ENCODE measurements at regions not wholly inside any gene's neighbourhood (a gene's known extent, or its start where the extent isn't known, plus 50 kb on each side); places are given as distances from the start of the nearest gene placed in this dataset.

GRCh38 chr9:26682041-26682440 is 210.6 kb downstream of the CAAP1 start:
- no peak for TF ChIP-seq CTCF (IDR thresholded peaks at IDR 0.05; ENCODE audit: control insufficient read depth, insufficient read depth, low read depth, low read length, missing control alignments)
- H3K4me3 ChIP-seq (ENCODE audit: control insufficient read depth, low read depth, low read length) = no peak overlapping the region
- DNase-seq (ENCODE audit: low read depth) = no peak

- DNase-seq (ENCODE audit: low read depth) = no peak
- no peak overlapping the region for H3K4me3 ChIP-seq (ENCODE audit: control insufficient read depth, low read depth, low read length)
- no peak for TF ChIP-seq CTCF (IDR thresholded peaks at IDR 0.05; ENCODE audit: control insufficient read depth, insufficient read depth, low read depth, low read length, missing control alignments)
Observed at GRCh38 chr9:26677965-26678706, 214.5 kb downstream of the CAAP1 start.

- no peak overlapping the region for H3K4me3 ChIP-seq (ENCODE audit: control insufficient read depth, low read depth, low read length)
- no peak for TF ChIP-seq CTCF (IDR thresholded peaks at IDR 0.05; ENCODE audit: control insufficient read depth, insufficient read depth, low read depth, low read length, missing control alignments)
- no peak for DNase-seq (ENCODE audit: low read depth)
Observed at GRCh38 chr9:26675035-26675434, 217.6 kb downstream of the CAAP1 start.

GRCh38 chr9:26673261-26673660 is 219.3 kb downstream of the CAAP1 start:
- TF ChIP-seq CTCF (IDR thresholded peaks at IDR 0.05; ENCODE audit: control insufficient read depth, insufficient read depth, low read depth, low read length, missing control alignments) = no peak
- H3K4me3 ChIP-seq (ENCODE audit: control insufficient read depth, low read depth, low read length) = no peak overlapping the region
- no peak for DNase-seq (ENCODE audit: low read depth)

GRCh38 chr9:26669701-26670670 is 222.6 kb downstream of the CAAP1 start:
- no peak overlapping the region for H3K4me3 ChIP-seq (ENCODE audit: control insufficient read depth, low read depth, low read length)
- no peak for TF ChIP-seq CTCF (IDR thresholded peaks at IDR 0.05; ENCODE audit: control insufficient read depth, insufficient read depth, low read depth, low read length, missing control alignments)
- no peak for DNase-seq (ENCODE audit: low read depth)

GRCh38 chr9:26667882-26668281 is 224.7 kb downstream of the CAAP1 start:
- TF ChIP-seq CTCF (IDR thresholded peaks at IDR 0.05; ENCODE audit: control insufficient read depth, insufficient read depth, low read depth, low read length, missing control alignments) = no peak
- DNase-seq (ENCODE audit: low read depth) = no peak
- no peak overlapping the region for H3K4me3 ChIP-seq (ENCODE audit: control insufficient read depth, low read depth, low read length)

Data from AG09309 (cell line).